GM18508 (cell line): ENCODE measurements at regions not wholly inside any gene's neighbourhood (a gene's known extent, or its start where the extent isn't known, plus 50 kb on each side); places are given as distances from the start of the nearest gene placed in this dataset.
"Not testable (repeated sequence)": the region's sequence is repeated elsewhere in the genome, so short reads cannot be mapped to it uniquely, and the experiment has no call there.

ENCODE experiments used
- ATAC-seq: cut with Tn5 transposase; IDR thresholded peaks from one replicate; pipeline ENCODE4 v1.9.1; 2021; ENCODE audit warnings: moderate number of reproducible peaks; ENCODE audit not compliant: insufficient read depth, unreplicated experiment

- ATAC-seq, result no peak
Measured at GRCh38 chr1:95575291-95575690, 341.3 kb downstream of the RWDD3 start.

GRCh38 chr1:95578462-95578861, 344.5 kb downstream of the RWDD3 start:
- no peak for ATAC-seq

DNA sequence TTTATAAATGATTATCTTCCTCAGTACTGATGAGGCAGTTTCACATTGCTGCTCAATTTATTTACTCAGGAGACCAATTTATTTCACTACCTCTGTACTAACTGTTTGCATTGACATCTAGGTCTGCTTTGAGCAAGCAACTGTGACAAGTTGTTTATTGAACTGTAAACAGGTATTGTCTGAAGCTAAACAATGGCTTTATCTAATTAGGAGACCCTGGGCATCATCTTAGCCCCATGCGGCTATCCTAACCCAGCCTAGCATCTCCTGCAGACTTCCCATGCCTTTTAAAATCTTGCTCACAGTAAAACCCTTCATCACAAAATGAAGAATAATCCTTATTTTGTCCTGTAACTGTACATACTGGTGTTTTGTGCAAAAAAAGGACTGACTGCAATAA, 348.2 kb downstream of the RWDD3 start:
- ATAC-seq, result no peak

DNA sequence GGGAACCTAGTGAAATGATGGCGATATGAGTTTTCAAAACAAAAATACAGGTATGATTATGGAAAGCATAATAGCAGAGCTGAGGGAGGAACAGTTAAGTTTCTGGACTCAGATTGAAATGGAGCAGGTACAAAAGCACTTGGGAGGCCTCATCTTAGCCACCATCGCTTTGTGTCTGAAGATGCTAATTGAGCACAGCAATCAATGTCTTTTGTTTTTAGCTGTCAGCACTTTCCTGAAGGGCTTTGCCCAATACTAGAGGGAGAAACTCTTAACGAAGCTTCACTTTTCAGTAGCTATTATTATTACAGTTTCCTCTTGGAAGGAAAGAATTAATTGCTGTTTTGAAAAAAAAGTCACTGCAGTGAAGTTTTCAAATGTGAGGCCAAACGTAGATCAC, 348.7 kb downstream of the RWDD3 start:
- ATAC-seq, result no peak

DNA sequence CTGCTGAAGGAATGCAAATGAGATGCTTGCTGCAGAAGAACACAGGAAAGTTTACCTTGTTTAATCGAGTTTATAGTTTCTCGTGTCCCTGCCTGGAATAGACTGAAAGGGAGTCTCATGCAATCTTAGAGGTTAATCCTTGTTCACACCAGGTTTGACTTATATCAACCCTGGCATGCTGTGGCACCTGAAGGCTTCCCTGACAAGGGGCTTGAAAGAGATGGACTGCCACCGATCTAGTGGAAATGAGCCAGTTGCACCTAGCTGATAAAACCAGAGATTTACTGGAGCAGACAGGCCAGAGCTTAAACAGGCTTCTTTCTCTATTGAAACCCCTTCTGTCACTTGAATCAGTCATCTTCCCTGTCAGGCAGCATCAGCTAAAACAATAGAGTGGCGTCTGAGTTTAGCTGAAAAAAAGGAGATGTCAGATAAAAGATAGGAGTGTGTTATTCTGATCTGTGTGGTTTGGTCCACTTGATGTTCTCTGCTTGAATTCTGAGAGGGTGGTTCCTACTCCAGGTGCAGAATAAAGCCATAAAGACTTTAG, 349.7 kb downstream of the RWDD3 start:
- ATAC-seq, result no peak

DNA sequence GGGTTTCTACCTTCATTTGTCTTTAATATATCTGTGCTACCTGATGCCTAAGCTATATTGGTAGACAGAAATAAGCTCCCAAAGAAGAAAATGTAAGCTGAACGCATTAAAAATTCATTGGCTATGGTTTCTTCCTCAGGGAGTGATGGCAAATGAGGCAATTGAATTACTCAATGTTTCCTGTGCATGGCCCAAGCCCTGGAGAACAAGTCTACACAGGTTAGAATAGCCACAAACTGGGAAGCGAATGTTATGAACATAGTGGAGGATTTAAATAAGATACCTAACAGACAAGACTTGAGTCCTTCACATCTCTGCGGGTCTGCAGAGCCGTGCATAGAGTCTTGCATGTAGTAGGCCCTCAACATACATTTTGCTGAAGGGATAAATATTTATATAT, 350.3 kb downstream of the RWDD3 start:
- ATAC-seq, result no peak

GRCh38 chr1:95604771-95605170, 370.8 kb downstream of the RWDD3 start:
- no peak for ATAC-seq

- ATAC-seq, result no peak
Measured at GRCh38 chr1:95614197-95614596, 380.2 kb downstream of the RWDD3 start.

- no peak for ATAC-seq
Measured at GRCh38 chr1:95615421-95615820, 381.4 kb downstream of the RWDD3 start.

DNA sequence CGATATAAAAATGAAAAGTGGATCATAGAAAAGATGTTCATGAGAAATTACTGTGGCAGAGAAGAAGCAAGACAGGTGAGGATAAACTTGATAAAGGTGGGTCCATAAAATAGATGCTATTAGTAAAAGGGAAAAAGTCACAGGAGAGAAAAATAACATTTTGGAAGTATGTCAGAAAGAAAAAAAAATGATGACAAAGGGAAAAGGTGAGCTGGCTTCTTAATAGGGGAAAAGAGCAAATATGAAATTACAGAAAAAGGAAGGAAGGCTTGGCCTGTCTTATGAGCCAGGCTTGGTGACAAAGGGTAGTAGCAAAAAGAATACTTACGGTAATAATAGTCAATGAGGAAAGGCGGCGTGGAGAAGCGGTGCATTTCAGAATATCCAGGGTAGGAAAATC, 386.1 kb downstream of the RWDD3 start:
- ATAC-seq, result no peak

DNA sequence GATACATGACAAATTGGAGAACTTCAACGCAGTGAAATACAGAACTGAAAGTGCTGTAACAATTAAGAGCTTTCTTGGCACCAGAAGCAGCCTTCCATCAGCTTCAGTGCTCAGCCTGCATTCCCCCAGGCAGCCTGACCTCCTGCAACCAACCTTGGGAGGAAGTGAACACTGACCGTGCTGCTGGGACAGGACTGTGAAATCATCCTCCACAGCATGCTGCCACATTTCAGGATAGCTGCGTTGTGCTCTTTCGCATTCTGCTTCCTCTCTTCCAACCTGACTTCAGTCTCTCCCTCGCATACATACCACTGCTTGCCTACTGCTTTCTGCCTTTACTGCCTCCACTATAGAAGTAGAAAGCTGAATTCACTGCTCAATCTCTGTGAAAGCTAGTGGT, 388.6 kb downstream of the RWDD3 start:
- ATAC-seq, result no peak

DNA sequence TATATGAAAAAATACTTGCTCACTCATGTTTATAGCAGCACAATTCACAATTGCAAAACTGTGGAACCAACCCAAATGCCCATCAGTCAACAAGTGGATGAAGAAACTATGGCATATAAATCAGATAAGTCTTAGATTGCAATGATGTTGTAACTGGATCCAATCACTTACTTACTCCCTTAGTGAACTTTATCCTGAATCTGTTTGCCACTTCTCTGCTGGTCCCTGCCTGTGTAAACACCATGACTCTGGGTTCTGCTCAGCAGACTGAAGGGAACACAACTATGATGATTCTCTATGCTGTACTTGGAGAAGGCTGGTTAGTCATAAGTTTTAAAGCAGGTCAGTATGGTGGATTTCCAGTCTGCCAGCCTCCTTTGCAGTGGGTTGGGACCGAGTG, 391.2 kb downstream of the RWDD3 start:
- no peak for ATAC-seq

GRCh38 chr1:95627244-95627643, 393.2 kb downstream of the RWDD3 start:
- no peak for ATAC-seq

GRCh38 chr1:95631695-95632094, 397.7 kb downstream of the RWDD3 start:
- no peak for ATAC-seq

- no peak for ATAC-seq
Measured at GRCh38 chr1:95635811-95636210, 401.8 kb downstream of the RWDD3 start.

DNA sequence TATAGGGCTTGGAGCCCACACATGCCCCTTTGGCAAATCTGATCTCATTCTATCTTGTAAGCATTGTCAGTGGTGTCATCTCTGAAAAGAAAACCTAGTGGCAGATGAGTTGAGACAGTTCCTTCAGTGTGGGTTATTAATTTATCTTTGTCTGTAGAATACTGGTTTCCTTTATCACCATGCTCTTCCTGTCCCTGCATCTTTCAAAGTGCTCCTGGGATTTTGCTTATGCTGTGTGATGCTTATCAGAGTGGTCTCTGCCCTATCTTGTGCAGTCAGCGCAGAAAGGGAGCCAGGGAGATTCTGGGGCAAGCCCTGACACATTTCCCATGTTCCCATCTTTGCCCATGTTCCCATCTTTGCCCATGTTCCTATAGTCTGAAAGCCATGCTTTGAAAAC, 402.9 kb downstream of the RWDD3 start:
- ATAC-seq, result no peak

GRCh38 chr1:95640746-95641145, 406.7 kb downstream of the RWDD3 start:
- ATAC-seq, result no peak

DNA sequence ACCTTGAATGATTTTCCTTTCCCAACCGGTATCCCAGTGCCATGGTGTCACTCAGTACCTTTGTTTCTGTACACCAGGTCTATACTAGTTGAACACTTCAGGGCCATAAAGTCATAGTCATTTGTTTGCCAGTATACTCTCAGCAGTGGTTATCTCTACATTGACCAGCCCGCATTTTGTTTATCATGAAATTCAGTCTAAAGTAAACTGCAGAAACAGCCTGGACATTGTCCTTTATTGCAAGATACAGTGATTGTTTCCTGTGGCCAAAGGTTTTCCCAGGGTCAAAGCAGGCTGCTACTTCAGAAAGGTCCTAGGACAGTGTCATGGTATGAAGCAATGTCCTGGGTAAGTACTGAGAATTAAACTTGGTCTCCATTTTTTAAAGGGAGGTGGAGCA, 407.4 kb downstream of the RWDD3 start:
- ATAC-seq, result no peak

- no peak for ATAC-seq
Measured at GRCh38 chr1:95642035-95642434, 408.0 kb downstream of the RWDD3 start.

GRCh38 chr1:95643071-95643470, 409.1 kb downstream of the RWDD3 start:
- no peak for ATAC-seq

DNA sequence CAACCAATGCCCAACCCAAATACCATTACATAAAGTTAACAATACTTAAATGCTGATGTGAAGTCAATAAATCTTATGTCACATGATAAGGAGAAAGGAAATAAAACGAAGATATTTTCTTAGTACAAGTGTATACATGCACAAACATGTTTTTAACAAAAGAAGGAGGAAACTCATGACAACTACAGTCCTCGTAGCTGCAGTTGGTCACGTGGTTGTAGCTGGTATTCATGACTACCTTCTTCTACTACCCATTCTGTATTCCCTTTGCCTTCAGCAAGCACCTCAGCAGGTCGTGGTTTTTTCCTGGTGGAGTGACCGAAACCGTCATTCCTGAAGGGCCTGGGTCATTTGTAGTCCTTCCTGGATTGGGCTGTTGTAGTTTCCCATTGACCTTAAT, 411.1 kb downstream of the RWDD3 start:
- not testable (repeated sequence) for ATAC-seq

- ATAC-seq, result no peak
Measured at GRCh38 chr1:95650631-95651030, 416.6 kb downstream of the RWDD3 start.

DNA sequence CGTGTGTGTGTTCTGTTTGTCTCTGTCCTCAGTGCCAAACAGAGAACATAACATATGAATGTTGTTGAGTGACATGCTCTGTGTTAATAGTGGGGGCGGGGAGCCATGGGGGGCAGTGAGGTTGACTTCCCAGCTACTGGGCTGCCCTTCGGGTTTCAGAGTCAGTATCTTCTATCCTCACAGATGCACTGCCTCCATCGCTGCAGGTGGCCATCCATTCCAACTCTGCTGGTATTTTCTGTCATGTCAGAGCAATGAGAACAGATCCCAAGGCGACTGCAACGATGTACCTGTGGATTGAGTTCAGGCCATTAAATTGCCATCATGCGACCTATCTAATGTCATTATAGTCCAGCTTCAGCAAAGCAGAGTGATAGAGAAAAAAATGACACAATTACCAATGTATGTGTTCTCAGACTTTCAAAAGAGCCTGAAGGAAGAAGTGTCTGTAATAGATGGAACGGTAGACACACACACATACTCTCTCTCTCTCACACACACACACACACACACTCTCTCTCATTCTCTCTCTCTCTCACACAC, 418.5 kb downstream of the RWDD3 start:
- ATAC-seq, result no peak
